ENCODE measurements at regions not wholly inside any gene's neighbourhood (a gene's known extent, or its start where the extent isn't known, plus 50 kb on each side); places are given as distances from the start of the nearest gene placed in this dataset.

DNA sequence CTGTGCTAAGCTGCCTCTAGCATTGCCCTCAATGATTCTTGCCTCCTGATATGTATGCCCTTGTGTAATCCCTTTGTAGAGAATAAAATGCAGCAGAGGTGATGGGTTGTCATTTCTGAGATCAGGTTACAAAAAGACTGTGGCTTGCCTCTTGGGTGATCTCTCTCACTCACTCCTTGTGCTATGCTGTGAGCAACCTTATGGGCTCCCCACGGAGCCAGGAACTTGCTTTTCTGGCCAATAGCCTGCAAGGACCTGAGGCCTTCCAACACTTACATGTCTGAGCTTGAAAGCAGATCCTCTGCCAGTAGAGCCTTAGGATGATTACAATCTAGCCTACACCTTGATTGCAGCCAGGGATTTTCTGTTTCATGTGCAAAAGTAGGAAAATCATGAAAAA is 123.1 kb upstream of the XIRP2 start:
- Histone ChIP-seq H3K27ac (ENCODE audit: low read depth, low read length) (no peak overlapping the region), H3K9me3 (ENCODE audit: control insufficient read depth, insufficient read depth, low read length) (no peaks in the 10 kb centered on the region), H3K27me3 (ENCODE audit: control insufficient read depth, insufficient read depth, low read length) (no peaks in the 10 kb centered on the region), H3K4me3 (ENCODE audit: low read depth, low read length) (no peak overlapping the region)
- TF ChIP-seq, protein P1, sequence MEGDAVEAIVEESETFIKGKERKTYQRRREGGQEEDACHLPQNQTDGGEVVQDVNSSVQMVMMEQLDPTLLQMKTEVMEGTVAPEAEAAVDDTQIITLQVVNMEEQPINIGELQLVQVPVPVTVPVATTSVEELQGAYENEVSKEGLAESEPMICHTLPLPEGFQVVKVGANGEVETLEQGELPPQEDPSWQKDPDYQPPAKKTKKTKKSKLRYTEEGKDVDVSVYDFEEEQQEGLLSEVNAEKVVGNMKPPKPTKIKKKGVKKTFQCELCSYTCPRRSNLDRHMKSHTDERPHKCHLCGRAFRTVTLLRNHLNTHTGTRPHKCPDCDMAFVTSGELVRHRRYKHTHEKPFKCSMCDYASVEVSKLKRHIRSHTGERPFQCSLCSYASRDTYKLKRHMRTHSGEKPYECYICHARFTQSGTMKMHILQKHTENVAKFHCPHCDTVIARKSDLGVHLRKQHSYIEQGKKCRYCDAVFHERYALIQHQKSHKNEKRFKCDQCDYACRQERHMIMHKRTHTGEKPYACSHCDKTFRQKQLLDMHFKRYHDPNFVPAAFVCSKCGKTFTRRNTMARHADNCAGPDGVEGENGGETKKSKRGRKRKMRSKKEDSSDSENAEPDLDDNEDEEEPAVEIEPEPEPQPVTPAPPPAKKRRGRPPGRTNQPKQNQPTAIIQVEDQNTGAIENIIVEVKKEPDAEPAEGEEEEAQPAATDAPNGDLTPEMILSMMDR (IDR thresholded peaks at IDR 0.05; ENCODE audit: low read depth, low read length): no peak
- no peak for DNase-seq (ENCODE audit: low read depth, low spot score)
- CTCF ChIA-PET: no interaction called here
- POLR2A ChIA-PET: no interaction called here

DNA sequence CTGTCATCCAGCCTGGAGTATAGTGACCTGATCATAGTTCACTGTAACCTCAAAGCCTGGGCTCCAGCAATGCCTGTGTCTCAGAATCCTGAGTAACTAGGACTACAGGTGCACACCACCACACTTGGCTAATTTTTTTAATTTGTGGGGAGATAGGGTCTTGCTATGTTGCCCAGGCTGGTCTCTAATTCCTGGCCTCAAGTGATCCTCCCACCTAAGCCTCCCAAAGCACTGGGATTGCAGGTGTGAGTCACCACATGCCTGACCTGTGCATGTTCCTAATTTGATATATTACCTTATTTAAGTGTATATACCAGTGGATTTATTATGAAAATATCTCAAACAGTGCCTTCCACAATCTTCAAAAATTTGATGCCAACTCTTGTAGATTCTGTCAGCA is 123.6 kb upstream of the XIRP2 start:
- DNase-seq (ENCODE audit: low read depth, low spot score): no peak
- CTCF ChIA-PET: no interaction called here
- no peak overlapping the region for H3K4me3 ChIP-seq (ENCODE audit: low read depth, low read length)
- no peaks in the 10 kb centered on the region for H3K9me3 ChIP-seq (ENCODE audit: control insufficient read depth, insufficient read depth, low read length)
- no peaks in the 10 kb centered on the region for H3K27me3 ChIP-seq (ENCODE audit: control insufficient read depth, insufficient read depth, low read length)
- no peak overlapping the region for H3K27ac ChIP-seq (ENCODE audit: low read depth, low read length)
- POLR2A ChIA-PET: no interaction called here
- TF ChIP-seq, protein P1 (IDR thresholded peaks at IDR 0.05; ENCODE audit: low read depth, low read length): no peak

DNA sequence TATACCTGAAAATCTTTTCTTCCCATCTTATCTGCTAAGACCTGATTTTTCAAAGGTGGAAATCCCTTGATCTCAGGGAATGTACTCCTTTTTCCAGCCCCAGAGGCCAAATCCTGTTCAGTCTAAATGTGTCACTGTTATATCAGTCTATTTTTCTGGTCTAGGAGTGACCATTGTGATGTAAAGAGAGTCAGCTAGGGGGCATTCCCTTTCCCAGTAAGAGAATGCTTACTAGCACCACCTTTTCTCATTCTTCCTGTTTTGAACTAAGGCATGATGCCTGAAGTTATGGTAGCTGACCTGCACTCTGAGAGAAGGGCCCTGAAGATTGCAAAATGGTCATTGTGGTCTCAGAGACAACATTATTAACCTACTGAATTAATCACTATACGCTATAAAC is 124.1 kb upstream of the XIRP2 start:
- H3K4me3 ChIP-seq (ENCODE audit: low read depth, low read length): no peak overlapping the region
- TF ChIP-seq, protein P1 (IDR thresholded peaks at IDR 0.05; ENCODE audit: low read depth, low read length): no peak
- H3K27ac ChIP-seq (ENCODE audit: low read depth, low read length): no peak overlapping the region
- no peaks in the 10 kb centered on the region for H3K27me3 ChIP-seq (ENCODE audit: control insufficient read depth, insufficient read depth, low read length)
- no peaks in the 10 kb centered on the region for H3K9me3 ChIP-seq (ENCODE audit: control insufficient read depth, insufficient read depth, low read length)
- ChIA-PET CTCF (interaction anchor here (0.9 kb wide), 1 partner anchor 9 kb away, joined by 3 read pairs; no protein-coding TSS in a partner anchor), POLR2A (no interaction called here)
- DNase-seq (ENCODE audit: low read depth, low spot score): no peak

DNA sequence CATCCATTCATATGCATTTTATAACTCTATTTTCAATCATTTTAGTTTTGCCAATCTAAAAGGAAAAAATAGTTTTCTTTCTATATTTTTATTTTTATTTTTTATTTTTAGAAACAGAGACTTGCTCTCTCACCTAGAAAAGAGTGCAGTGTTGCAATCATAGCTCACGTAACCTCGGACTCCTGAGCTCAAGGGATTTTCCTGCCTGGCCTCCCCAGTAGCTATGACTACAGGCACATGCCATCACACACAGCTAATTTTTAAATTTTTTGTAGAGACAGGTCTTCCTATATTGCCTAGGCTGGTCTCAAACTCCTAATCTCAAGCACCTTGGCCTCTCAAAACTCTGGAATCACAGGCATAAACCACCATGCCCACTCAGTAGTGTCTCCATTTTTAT is 125.5 kb upstream of the XIRP2 start:
- Histone ChIP-seq H3K27me3 (ENCODE audit: control insufficient read depth, insufficient read depth, low read length) (no peaks in the 10 kb centered on the region), H3K4me3 (ENCODE audit: low read depth, low read length) (no peak overlapping the region), H3K27ac (ENCODE audit: low read depth, low read length) (no peak overlapping the region), H3K9me3 (ENCODE audit: control insufficient read depth, insufficient read depth, low read length) (no peaks in the 10 kb centered on the region)
- ChIA-PET POLR2A (no interaction called here), CTCF (no interaction called here)
- TF ChIP-seq, protein P1 (IDR thresholded peaks at IDR 0.05; ENCODE audit: low read depth, low read length): no peak
- no peak for DNase-seq (ENCODE audit: low read depth, low spot score)

DNA sequence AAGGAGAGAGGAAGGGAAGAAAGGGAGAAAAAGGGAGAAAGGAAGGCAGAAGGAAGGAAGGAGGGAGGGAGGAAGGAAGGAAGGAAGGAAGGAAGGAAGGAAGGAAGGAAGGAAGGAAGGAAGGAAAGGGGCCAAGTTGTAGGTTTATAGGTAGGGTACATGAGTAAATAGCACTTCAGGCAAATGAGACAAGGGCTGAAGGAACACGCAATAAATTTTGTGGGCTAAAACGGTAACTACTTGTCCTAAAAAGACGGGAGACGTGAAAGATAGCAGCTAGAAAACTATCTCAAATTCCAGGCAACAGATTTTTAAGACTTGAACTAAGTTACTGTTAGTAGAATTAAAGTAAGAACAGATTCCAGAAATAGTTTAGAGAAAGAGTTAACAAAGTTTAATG is 129.3 kb upstream of the XIRP2 start:
- ChIA-PET POLR2A (no interaction called here), CTCF (no interaction called here)
- TF ChIP-seq, protein P1 (IDR thresholded peaks at IDR 0.05; ENCODE audit: low read depth, low read length): no peak

More for the DNA sequence above, 129.3 kb upstream of the XIRP2 start:
- no peak overlapping the region for H3K27ac ChIP-seq (ENCODE audit: low read depth, low read length)
- no peak for DNase-seq (ENCODE audit: low read depth, low spot score)
- no peaks in the 10 kb centered on the region for H3K27me3 ChIP-seq (ENCODE audit: control insufficient read depth, insufficient read depth, low read length)
- H3K9me3 ChIP-seq (ENCODE audit: control insufficient read depth, insufficient read depth, low read length): no peaks in the 10 kb centered on the region
- H3K4me3 ChIP-seq (ENCODE audit: low read depth, low read length): no peak overlapping the region

Data from AG04450 (cell line).